Body of pancreas (tissue), 4 donors: ENCODE measurements at regions not wholly inside any gene's neighbourhood (a gene's known extent, or its start where the extent isn't known, plus 50 kb on each side); places are given as distances from the start of the nearest gene placed in this dataset.
"Not testable (repeated sequence)": the region's sequence is repeated elsewhere in the genome, so short reads cannot be mapped to it uniquely, and the experiment has no call there.

Experiments used
- ATAC-seq: fragments of 150-250 bp; one replicate; pipeline ENCODE4 v1.9.1; 2016
- DNase-seq, 4 donors: peaks; one replicate each; pipeline ENCODE4 v3.0.0-alpha.2; 2019
- H3K27ac ChIP-seq, 4 donors: fragments of 200-600 bp; sonication (generic); 1 replicate in 3 of 4; 2 replicates in 1 of 4; pipeline versions ENCODE4 v1.5.1 to v1.6.1; 2016 to 2019; ENCODE audit warnings: mild to moderate bottlenecking in 1 of 4, mixed read lengths in 1 of 4, moderate library complexity in 1 of 4
- H3K27me3 ChIP-seq, 2 donors: fragments of 200-600 bp; sonication (generic); one replicate each; pipeline ENCODE4 v1.6.0; 2016; ENCODE audit warnings: mild to moderate bottlenecking in 1 of 2
- H3K36me3 ChIP-seq, 2 donors: fragments of 200-600 bp; sonication (generic); replicated peaks in 1 of 2; 2 replicates each; pipeline ENCODE4 v1.5.1; 2016; ENCODE audit warnings: low read depth in 2 of 2; ENCODE audit not compliant: insufficient read depth in 1 of 2
- H3K4me1 ChIP-seq: fragments of 200-600 bp; sonication (generic); one replicate; pipeline ENCODE4 v1.6.0; 2016
- H3K4me3 ChIP-seq, 2 donors: fragments of 200-600 bp; sonication (generic); 1 replicate in 1 of 2; 2 replicates in 1 of 2; pipeline ENCODE4 v1.5.1; 2016 to 2019
- H3K9me3 ChIP-seq, 3 donors: fragments of 200-600 bp; sonication (generic); 1 replicate in 2 of 3; 2 replicates in 1 of 3; pipeline ENCODE4 v1.5.1; 2016
- CTCF ChIP-seq, 7 experiments: fragments of 450-650 bp in 4 of 7; fragments of 200-600 bp in 3 of 7; sonication (generic) in 3 of 7; IDR thresholded peaks; one replicate each; pipeline ENCODE4 v1.5.1; 2016 to 2019; ENCODE audit warnings: antibody characterized with exemption in 7 of 7
- POLR2A ChIP-seq, 3 donors: fragments of 450-650 bp; IDR thresholded peaks; one replicate each; pipeline ENCODE4 v1.6.1; 2016; ENCODE audit warnings: antibody characterized with exemption in 3 of 3, mild to moderate bottlenecking in 2 of 3
- WGBS, 2 donors: methylation state at CpG; one replicate each; pipeline ENCODE4 v1.1.5; 2017; 5-methylcytosine and 5-hydroxymethylcytosine counted together
- intact Hi-C: fragments of 100-400 bp; cut with DNase I; formaldehyde crosslinking; loops from one replicate; pipeline ENCODE4 v1.15.1; 2023

GRCh38 chr2:147275943-147276342, 568.9 kb upstream of the ACVR2A start:
- intact Hi-C loops: no loop called here
- 81 to 84% methylated on average over 6 of the region's 6 CpGs for WGBS, 2 donors
- no peak for ATAC-seq
- Histone ChIP-seq H3K27me3 (no peaks in the 10 kb centered on the region), H3K4me1 (no peaks in the 10 kb centered on the region), H3K4me3 (no peak overlapping the region), H3K36me3 (no peaks in the 10 kb centered on the region), H3K9me3 (no peaks in the 10 kb centered on the region), H3K27ac (no peak overlapping the region)
- DNase-seq: peak in 1 of 4 donors; percentile 5
- TF ChIP-seq POLR2A (IDR thresholded peaks at IDR 0.05) (no peak), CTCF (IDR thresholded peaks at IDR 0.05) (peak in 3 of 7 experiments; percentile 12 to 20 (median 15))

- Histone ChIP-seq H3K9me3 (peaks cover 0 to 7% (median 0%) of the 10 kb centered on the region in 3 donors), H3K36me3 (no peaks in the 10 kb centered on the region), H3K4me3 (no peak overlapping the region), H3K4me1 (no peaks in the 10 kb centered on the region), H3K27ac (no peak overlapping the region), H3K27me3 (no peaks in the 10 kb centered on the region)
- TF ChIP-seq POLR2A (IDR thresholded peaks at IDR 0.05) (no peak), CTCF (IDR thresholded peaks at IDR 0.05) (no peak)
- DNase-seq (no peak), ATAC-seq (no peak)
- 95 to 100% methylated on average over 1 of the region's 1 CpG for WGBS, 2 donors
- intact Hi-C loops: no loop called here
Observed at GRCh38 chr2:147273628-147274027, 571.2 kb upstream of the ACVR2A start.

- H3K9me3 ChIP-seq: peaks cover 0 to 7% (median 0%) of the 10 kb centered on the region in 3 donors
- no peak overlapping the region for H3K27ac ChIP-seq
- intact Hi-C loops: no loop called here
- TF ChIP-seq CTCF (IDR thresholded peaks at IDR 0.05): no peak
- no peak for TF ChIP-seq POLR2A (IDR thresholded peaks at IDR 0.05)
- H3K4me1 ChIP-seq: no peaks in the 10 kb centered on the region
- no peaks in the 10 kb centered on the region for H3K36me3 ChIP-seq
- DNase-seq: no peak
- no peak for ATAC-seq
- H3K27me3 ChIP-seq: no peaks in the 10 kb centered on the region
- no peak overlapping the region for H3K4me3 ChIP-seq
Observed at GRCh38 chr2:147273106-147273505, 571.7 kb upstream of the ACVR2A start.

- intact Hi-C loops, H3K4me3 ChIP-seq, DNase-seq, H3K36me3 ChIP-seq, H3K9me3 ChIP-seq, ATAC-seq, H3K27ac ChIP-seq, H3K4me1 ChIP-seq, H3K27me3 ChIP-seq: not testable (repeated sequence)
- 75 to 82% methylated on average over 2 of the region's 2 CpGs for WGBS, 2 donors
Observed at GRCh38 chr2:147269581-147269980, 575.2 kb upstream of the ACVR2A start.

- Histone ChIP-seq H3K4me1 (no peaks in the 10 kb centered on the region), H3K36me3 (no peaks in the 10 kb centered on the region), H3K9me3 (peaks cover 0 to 6% (median 0%) of the 10 kb centered on the region in 3 donors), H3K27ac (no peak overlapping the region), H3K4me3 (no peak overlapping the region), H3K27me3 (no peaks in the 10 kb centered on the region)
- TF ChIP-seq CTCF (IDR thresholded peaks at IDR 0.05) (no peak), POLR2A (IDR thresholded peaks at IDR 0.05) (no peak)
- ATAC-seq (no peak), DNase-seq (no peak)
- intact Hi-C loops: no loop called here
Observed at GRCh38 chr2:147260241-147260640, 584.6 kb upstream of the ACVR2A start.
